ENCODE measurements at regions not wholly inside any gene's neighbourhood (a gene's known extent, or its start where the extent isn't known, plus 50 kb on each side); places are given as distances from the start of the nearest gene placed in this dataset.

- TF ChIP-seq, protein P1, sequence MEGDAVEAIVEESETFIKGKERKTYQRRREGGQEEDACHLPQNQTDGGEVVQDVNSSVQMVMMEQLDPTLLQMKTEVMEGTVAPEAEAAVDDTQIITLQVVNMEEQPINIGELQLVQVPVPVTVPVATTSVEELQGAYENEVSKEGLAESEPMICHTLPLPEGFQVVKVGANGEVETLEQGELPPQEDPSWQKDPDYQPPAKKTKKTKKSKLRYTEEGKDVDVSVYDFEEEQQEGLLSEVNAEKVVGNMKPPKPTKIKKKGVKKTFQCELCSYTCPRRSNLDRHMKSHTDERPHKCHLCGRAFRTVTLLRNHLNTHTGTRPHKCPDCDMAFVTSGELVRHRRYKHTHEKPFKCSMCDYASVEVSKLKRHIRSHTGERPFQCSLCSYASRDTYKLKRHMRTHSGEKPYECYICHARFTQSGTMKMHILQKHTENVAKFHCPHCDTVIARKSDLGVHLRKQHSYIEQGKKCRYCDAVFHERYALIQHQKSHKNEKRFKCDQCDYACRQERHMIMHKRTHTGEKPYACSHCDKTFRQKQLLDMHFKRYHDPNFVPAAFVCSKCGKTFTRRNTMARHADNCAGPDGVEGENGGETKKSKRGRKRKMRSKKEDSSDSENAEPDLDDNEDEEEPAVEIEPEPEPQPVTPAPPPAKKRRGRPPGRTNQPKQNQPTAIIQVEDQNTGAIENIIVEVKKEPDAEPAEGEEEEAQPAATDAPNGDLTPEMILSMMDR (conservative IDR thresholded peaks at IDR 0.05; ENCODE audit: low read depth, low read length) = no peak
- no peak for TF ChIP-seq EZH2 (IDR thresholded peaks at IDR 0.05; ENCODE audit: borderline replicate concordance, low read depth, low read length, poor library complexity, severe bottlenecking)
These were observed 199.9 kb upstream of the FOXN3 start for GRCh38 chr14:89616852-89617341.
